Activated CD8-positive, alpha-beta memory T cell treated with anti-CD3 and anti-CD28 coated beads, Interleukin-2, amount 50 U/mL, for 24 hours (primary cell): ENCODE measurements at regions not wholly inside any gene's neighbourhood (a gene's known extent, or its start where the extent isn't known, plus 50 kb on each side); places are given as distances from the start of the nearest gene placed in this dataset.
"Not testable (repeated sequence)": the region's sequence is repeated elsewhere in the genome, so short reads cannot be mapped to it uniquely, and the experiment has no call there.

ENCODE experiments used
- DNase-seq: peaks from one replicate; pipeline ENCODE4 v3.0.0-alpha.2; 2020; ENCODE audit errors: extremely low read depth

GRCh38 chr1:29687601-29688244 lies 451.4 kb downstream of the PTPRU start:
- DNase-seq: no peak

- no peak for DNase-seq
Measured at GRCh38 chr1:29687166-29687565, 450.8 kb downstream of the PTPRU start.

GRCh38 chr1:29686012-29686930 lies 449.9 kb downstream of the PTPRU start:
- DNase-seq: no peak

DNA sequence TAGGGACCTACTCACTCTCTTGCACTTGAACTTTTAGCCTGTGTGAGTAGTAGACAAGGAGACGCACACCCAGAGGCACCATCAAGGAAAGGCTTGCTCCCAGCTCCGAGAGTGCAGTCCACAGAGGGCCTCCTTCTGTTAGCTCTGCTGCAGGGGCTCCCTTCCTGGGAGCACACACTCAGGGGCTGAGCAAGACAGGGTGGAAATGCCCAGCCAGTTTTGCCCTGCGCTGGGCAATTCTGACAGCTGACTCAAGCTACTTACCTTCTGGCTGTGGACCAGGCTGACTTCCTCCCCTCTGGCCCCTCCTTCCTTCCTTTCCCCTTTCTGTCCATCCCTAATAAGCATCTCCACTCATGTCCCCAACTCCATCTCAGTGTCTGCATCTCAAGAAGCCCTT lies 449.1 kb downstream of the PTPRU start:
- no peak for DNase-seq

DNA sequence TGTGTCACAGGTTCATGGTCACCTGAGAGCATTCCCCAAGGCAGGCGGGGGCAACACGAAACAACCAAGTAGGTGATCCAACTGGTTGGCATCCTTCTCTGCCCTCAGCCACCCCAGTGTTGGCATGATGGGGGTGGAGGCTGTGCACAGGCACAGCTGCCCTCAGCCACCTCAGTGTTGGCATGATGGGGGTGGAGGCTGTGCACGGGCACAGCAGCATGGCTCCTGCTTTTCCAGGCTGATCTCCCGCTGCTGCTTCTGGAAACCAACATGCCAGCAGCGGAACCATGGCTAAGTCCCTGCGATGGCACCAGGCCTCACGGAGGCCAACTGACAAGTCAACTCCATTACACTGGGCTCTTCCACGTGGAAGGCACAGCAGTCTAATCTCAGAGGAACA lies 447.8 kb downstream of the PTPRU start:
- DNase-seq: no peak

DNA sequence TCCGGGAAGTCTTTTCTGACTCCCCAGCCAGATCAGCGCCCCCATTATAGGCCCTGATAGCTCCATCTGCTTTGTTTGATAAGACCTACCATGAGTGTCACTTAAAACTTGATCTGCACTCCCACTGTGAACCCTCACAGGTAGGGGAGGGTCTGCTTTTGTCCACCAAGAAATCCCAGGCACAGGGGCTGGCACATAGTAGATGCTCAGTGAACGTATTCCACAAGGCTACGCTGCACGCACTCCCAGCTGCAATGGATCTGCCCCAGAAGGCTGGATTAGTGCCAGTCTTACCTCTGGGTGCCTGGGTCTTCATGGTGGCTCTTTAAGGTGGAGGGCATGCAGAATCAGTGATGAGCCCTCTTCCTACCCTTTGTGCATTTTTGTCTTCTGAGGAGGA lies 447.1 kb downstream of the PTPRU start:
- DNase-seq: no peak

DNA sequence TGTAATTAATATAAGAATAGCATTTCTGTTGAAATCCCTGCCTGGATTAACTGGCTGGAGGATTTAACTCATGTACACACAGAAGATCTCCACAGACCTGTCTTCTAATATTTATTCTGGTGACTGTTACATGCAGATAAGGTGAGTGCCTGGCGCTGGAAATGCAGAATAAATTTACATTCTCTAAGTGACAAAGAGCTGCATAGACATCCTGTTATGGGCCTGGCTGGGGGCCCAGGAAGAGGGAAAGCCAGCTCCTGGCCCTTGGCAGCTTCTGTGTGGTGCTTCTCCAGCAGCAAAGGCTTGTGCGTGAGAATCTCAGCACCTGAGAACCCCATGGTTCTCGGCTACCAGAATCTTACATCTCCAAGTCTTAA lies 446.6 kb downstream of the PTPRU start:
- DNase-seq: no peak

GRCh38 chr1:29682171-29682918 lies 446.0 kb downstream of the PTPRU start:
- DNase-seq: no peak

DNA sequence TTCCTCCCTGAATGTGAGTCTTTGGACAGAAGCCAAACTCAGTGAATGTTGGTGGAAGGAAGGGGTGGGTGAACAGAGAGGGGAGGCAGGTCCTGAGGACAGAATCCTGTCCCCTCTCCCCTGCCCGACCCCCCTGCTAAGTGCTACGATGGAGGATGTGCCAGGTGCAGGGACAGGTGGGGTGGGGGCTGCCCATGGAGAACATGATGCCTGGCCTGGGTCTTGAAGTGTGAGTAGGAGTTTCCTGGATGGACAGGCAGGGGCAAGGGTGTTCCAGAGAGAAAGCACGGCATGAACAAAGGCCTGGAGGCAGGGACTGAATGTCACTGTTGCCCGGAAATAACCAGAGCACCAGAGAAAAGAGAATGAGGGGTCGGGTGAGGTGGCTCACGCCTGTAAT lies 445.1 kb downstream of the PTPRU start:
- not testable (repeated sequence) for DNase-seq

DNA sequence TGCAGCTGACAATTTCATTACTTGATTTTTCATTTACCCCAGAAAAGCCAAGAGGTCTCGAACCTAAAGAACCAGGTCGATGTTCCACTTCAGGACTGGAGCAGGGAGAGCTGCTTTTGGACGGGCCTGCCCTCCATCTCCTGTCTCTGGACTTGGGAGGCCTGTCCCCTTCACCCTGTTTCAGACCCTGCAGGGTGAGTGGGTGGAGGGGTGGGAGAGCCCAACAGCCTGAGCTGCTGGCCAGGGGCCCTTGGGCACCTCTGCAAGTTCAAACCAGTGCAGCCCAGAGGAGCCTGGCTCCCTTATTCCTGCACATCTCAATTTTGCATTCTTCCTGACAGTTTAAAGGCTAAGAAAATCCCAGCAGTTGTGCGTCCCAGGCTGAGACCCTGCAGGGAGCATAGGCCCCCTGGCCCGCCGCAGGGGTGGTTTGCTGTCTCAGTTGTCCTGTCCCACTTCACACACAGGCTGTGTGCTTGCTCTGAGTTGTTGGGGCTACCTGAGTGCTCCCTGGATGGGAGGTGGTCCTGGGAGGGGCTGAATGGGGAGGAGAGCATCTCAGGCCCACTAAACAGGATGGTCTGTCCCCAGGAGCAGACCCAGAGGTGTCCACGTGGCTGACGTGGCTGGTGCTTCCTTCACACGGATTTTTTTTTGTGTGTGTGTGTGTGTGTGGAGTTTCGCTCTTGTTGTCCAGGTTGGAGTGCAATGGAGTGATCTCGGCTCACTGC lies 443.7 kb downstream of the PTPRU start:
- no peak for DNase-seq

GRCh38 chr1:29679316-29679715 lies 443.0 kb downstream of the PTPRU start:
- no peak for DNase-seq

GRCh38 chr1:29677028-29678024 lies 441.0 kb downstream of the PTPRU start:
- DNase-seq: no peak

- DNase-seq: no peak
Measured at GRCh38 chr1:29676496-29676895, 440.2 kb downstream of the PTPRU start.

- DNase-seq: no peak
Measured at GRCh38 chr1:29675481-29676263, 439.4 kb downstream of the PTPRU start.

- DNase-seq: no peak
Measured at GRCh38 chr1:29674627-29675326, 438.5 kb downstream of the PTPRU start.

DNA sequence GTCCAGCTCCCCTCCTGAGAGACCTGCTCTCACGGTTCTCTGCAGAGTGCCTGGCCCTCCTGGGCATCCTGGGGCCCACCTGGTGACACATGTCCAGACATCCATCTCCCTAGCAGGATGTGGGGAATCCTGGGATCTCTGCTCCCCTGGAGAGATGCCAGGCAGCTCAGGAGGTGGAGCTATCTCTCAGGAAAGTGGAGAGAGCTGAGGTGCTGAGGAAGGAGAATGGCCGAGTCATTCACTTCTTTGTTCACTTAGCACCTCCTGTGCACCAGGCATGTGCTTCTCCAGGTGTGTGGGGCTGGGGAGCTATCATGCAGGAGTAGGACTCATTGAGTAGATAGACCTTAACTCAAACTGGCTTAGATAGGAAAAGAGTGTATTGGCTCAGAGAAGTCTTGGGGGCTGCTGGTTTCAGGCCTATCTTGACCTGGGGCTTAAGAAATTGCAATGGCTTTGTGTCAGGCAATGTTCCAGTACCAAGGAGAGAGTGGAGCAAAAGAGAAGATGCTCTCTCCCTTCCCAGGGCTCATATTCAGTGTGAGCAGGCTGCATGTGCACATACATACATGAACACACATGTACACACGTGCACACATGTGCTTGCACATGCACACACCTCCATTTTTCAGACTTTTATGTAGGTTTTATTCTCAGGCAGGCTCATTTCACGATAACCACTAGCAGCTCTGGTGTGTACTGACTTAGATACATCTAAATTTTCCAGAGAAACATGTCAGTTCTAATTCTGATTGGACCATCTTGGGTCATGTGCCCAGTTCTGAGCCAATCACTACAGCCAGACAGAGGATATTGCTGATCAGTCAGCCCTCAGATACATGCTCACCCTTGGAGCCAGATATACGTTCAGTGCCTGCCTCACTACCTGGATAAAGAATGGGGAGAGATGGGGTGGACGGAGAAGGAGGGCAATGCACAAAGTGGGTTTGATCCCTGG lies 437.6 kb downstream of the PTPRU start:
- no peak for DNase-seq

DNA sequence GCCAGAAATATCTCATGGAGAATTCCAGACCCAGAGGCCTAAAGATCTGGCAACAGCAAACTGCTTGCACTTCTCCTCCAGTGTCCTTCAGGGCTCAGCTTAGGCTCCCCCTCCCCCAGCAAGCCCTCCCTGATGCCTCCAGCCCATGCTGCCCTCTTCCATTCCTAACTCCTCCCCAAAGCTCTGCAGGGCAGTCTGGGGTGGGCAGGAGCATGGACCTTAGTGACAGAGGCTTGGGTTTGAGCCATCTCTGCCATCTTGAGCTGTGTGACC lies 436.8 kb downstream of the PTPRU start:
- DNase-seq: no peak
